CD4-positive, alpha-beta T cell treated with Interferon alpha-2 for 1 hour (primary cell): ENCODE measurements at regions not wholly inside any gene's neighbourhood (a gene's known extent, or its start where the extent isn't known, plus 50 kb on each side); places are given as distances from the start of the nearest gene placed in this dataset.

Source experiments
- DNase-seq, 2 donors: peaks; one replicate each; pipeline ENCODE4 v3.0.0-alpha.2; 2020 to 2022

DNA sequence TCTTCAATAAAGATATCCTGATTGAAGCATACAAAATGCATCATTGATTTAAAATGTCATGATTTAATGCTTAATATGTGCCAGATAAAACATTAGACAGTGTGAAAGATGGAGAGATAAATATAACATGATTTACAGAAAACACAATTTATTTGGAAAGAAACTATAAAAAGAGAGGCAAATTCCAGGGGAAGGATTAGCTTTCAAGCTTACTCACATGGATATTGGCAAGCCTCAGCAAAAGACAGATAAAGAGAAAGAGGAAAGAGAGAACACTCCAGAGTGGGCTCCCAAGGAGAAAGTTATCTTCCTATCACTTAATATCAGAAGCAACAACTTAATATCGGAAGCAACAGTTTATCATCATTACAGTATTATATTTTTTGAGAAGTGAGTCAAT is 1036.5 kb downstream of the SQOR start:
- no peak for DNase-seq

DNA sequence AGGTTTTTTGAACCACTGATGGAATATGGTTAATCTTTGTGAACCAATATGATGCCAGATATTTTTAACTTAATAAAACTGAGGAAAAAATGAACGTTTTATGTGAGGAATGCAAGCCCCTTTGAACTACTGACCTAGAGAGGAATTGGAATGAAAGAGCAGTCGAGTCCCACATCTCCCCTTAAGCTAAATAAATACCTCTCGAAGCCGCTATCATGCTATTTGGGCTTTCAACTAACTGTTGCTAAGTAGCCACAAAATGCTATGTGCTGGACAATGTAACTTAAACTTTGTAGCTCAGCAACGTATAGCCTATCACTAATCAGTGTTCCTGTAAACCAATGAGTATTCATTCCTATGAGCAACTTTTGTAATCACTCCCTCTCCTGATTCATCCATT is 1037.2 kb downstream of the SQOR start:
- no peak for DNase-seq

DNA sequence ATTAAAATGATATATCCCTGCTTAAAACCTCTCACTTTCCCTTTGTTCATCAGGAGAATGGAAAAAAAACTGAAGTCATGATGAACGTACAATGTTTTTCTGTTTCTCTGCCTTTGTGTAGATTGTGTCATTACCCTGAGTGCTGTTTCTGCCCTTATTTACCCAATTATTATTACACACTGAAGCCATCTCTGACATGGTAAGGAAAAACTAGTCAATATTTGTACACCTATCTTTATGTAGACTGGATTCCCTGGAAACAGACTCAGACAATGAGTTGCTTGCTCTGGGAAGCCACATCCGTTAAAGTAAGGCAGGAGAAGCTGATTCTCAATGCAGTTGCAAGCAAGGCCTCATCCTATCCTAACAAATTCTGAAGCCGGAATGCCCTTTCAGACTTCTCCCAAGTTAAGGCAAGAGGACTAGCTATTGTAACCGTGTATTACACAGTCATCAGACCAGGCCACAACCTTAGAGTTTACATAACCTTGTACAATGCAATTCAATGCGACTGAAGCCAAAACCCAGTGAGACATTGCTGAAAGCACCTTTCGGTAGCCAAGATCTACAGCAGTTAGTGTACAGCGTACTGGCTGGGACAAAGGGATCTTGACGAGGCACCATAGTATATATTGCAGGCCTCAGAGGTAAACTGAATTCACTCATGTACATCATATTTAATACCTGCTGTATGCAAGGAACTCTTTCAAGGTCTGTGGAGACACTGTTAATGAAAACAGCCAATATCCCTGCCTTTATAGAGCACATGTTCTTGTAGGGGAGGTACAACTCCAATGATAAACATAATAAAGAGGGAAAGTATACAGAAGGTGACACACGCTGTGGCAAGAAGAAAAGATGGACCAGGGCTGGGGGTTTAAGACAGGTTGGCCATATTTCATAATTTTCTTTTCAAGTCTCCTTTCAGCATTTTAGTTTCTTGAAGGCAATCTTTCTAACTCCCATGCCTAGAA is 1040.8 kb upstream of the SEMA6D start:
- DNase-seq: no peak

DNA sequence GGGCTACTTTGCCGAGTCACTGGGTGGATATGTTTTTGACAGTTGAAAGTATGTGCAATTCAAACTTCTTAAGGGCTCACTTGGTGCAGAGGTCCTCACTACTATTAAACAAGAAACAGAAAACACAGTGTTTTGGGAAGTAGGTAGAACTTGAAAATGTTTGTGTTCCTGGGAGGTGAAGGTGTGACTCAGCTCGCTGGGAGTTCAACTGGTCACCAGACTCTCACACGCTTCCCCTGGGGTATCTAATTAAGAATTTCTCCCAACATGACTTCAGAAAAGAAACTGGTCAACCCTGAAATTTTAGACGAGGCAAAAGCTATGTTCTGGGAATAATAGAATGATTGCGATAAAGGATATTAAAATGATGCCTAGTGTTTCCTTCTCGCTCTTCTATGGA is 1039.8 kb upstream of the SEMA6D start:
- no peak for DNase-seq

DNA sequence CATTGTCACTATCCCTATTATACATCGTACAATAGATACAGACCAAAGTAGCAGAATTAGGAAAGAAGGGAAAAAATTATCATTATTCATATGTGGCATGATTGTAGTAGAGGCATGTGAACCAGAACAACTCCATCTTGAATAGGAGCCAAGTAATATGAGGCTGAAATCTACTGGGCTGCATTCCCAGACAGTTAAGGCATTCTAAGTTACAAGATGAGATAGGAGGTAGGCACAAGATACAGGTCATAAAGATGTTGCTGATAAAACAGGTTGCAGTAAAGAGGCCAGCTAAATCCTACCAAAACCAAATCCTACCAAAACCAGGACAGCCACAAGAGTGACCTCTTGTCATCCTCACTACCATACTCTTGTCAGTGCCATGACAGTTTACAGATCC is 1035.4 kb upstream of the SEMA6D start:
- no peak for DNase-seq

DNA sequence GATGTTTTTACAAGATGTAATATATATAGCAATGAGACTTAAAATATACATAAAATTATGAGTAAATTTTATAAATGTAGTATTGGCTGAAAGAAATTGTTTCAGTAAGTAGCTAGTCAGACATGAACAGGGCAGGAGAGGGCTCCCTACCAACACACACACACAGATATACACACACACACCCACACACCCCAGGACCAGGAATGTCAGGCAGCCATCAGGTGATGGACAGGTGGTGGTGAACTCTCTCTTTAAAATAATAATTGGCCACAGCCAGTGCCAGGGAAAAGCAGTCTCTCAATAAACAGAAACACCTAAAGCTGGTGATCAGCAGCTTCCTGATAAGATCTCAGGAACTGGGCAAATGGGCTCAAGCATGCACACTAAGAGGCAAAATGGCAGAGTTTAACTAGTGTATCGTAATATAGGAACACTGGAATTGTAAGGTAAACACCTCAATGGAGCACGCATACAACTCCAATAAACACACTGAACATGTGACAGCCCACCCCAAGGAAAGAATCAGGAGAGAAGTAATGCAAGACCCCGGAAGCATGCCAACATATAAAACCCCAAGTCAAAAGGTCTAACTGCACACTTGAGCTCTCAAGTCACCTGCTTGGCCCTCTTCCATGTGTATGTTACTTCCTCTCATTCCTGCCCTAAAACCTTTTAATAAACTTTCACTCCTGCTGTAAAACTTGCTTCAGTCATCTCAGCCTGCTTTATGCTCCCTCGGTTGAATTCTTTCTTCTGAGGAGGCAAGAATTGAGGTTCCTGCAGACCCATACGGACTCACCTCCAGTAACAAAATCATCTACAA is 1034.1 kb upstream of the SEMA6D start:
- no peak for DNase-seq

DNA sequence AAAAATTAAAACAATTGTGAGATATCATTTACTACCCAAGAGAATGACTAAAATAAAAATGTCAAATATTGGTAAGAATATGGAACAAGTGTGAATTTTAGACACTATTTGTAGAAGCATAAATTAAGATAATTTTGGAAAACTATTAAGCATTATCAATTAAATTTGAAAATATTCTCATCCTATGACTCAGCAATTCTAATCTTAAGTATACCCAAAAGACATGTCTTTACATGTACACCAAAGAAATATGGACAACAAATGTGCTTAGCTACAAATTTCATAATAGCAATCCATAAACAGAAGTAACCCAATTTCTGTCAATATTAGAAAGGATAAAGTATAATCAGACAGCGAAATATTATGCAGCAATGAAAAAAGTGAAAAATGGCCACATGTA is 1032.2 kb upstream of the SEMA6D start:
- no peak for DNase-seq

DNA sequence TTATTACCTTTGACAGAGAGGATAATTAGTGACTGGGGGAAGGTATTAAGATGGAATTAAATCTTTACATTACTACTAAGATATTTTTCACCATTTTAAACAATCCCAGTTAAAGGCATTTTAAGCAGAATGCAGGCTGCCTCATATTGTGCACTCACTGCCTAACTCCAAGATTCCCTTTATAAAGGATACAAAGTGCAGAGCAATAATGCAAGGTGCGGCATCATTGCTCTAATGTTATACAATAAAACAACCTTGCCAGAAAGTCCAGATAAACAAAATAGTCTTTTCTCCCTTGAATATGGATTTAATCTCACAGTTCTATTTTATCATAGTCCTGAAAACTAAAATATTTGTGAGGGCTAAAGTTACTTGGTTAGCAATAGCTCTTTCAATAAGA is 1031.6 kb upstream of the SEMA6D start:
- DNase-seq: no peak

DNA sequence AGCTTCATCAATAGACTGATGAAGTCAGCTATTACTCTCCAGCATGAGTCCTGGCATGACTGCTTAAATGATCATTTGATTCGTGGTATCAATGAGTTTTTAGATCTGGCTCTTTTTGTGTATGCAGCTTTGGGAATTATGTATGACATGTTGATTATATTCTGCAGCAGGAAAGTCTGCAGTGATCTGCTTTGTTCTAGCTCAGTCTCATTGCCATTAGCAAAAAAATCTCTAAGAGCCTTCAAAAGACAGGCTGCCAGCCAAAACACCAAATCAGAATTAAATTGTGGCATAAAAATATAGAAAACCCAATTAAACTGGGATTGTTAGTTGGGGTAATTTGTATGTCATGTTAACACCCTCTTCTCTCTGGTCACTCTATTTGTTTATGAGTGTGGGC is 1021.0 kb upstream of the SEMA6D start:
- no peak for DNase-seq

DNA sequence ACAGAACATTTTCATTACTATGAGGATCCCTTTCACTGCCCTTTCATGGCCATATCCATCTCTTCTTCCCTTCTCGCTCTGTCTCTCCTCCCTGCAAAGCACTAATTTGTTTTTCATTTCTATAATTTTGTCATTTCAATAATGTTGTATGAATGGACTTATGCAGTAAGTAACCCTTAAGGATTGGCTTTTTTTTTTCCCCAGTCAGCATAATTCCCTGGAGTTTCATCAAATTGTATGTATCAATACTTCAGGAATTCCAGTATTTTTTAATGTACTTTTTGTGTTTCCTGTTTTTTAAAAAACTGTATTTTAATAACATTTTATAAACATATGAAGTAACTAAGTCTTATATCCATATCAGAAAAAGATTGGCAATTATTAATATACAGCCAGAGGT is 1016.0 kb upstream of the SEMA6D start:
- DNase-seq: no peak

DNA sequence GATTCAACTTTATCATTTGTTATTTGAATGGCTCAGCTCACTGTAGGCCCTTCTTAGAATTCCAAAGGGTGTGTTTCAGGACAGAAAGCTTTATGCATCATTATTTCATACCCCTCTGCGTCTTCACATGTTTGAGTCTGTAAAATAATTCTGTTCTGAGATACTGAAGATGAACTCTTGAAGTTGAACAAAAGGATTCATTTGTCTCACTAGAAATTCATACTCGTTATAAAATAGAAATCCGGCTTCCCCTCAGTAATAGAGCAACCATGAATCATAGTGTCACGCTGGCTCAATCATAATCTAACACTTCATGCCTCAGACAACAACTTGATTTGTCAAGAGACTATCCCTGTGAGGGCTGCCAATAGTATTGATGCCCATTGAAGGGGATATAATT is 1015.4 kb upstream of the SEMA6D start:
- DNase-seq: no peak

DNA sequence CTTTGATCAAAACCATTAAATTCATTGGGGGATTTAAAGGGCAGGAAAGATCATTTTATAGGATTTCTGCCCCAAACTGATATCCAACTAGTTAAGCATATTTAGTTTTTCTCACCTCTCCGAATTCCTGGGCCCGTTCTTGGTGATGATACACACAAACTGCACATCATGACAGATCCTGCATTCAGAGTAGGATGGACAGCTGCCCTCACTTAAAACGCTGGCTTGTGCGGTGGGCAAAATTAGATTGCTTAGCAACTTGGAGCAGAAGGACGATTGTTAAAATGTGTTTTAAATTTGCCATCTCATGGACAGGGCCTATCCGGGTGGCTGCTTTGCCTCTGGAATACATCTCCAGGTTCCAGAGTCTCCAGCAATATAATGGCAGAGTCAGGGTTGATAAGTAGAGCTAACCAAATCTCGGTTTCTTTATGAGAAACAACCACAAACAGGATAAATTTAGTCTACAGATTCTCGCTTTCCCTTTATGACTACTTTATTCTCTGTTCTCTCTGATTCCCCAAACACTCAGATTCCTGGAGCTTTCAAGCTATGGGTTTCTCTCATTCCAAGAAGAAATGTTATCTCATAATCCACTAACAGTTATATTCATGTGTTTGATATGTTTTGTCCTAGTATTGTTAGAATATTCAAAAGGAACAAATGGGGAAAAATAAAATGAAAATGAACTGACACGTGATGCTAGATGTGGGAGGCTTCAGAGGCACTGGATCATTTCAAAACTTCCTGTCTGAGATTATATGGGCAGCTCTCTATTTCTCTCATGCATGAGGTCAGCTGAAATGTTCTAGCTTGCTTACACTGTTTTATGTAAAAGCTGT is 1014.1 kb upstream of the SEMA6D start:
- DNase-seq: no peak

DNA sequence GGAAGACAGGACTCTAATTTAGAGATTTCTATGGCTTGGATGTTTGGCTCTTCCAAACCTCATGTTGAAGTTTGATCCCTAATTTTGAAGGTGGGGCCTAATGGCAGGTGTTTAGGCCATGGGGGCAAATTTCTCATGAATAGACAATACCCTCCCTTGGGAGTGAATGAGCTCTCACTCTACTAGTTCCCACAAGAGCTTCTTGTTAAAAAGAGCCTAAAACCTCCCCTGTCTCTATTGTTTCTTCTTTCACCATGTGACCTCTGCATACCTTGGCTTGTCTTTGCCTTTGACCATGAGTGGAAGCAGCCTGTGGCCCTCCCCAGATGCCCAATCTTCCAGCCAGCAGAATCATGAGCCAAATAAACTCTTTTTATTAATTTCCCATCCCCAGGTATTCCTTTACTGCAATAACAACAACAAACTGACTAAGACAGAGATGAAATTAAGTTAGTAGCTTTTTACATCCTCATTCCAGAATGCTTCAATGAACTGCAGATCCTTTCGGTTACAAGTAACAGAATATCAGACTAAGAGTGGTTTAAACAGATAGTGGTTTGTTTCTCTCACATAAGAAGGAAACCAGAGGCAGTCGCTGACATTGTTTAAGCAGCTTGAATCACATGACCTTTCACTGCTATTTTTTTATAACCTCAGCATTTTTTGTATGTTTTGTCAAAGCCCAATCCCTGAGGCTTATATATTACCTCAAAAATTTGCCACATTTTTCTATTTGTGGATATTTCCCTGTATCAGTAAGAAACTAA is 1013.3 kb upstream of the SEMA6D start:
- DNase-seq: no peak

DNA sequence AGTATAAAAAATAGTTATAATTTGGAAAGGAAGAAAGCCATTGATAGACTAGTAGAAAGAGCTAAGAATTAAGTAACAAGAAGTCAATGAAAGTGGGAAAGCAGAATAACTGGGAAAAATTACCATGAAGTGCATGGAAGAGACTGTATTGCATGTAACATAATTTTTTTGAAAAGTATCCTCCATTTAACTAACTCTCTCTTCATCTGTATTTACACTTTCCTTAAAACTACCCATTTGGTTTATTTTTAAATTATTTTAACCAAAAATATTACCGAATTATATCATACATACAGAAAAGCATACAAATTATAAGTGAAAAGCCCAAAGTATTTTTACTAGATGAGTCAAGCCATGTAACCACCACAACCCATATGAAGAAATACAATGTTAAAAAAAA is 1009.9 kb upstream of the SEMA6D start:
- no peak for DNase-seq

DNA sequence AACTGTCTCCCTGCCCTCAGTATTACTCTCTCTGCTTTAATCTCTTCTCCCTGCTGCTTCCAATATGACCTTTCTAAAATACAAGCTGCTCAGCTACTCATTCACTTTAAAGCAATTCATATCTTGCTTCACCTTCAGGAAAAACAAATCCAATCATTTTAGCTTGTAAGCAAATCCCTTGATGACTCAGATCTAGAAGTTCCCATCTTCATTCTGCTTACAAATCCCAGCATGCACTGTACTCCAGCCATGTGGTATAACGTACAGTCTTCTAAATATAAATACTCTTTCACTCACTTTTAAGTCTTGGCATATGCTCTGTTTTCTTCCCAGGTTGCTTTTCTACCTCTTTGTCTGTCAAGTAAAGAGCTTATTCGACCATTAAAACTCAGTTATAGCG is 1009.1 kb upstream of the SEMA6D start:
- no peak for DNase-seq

DNA sequence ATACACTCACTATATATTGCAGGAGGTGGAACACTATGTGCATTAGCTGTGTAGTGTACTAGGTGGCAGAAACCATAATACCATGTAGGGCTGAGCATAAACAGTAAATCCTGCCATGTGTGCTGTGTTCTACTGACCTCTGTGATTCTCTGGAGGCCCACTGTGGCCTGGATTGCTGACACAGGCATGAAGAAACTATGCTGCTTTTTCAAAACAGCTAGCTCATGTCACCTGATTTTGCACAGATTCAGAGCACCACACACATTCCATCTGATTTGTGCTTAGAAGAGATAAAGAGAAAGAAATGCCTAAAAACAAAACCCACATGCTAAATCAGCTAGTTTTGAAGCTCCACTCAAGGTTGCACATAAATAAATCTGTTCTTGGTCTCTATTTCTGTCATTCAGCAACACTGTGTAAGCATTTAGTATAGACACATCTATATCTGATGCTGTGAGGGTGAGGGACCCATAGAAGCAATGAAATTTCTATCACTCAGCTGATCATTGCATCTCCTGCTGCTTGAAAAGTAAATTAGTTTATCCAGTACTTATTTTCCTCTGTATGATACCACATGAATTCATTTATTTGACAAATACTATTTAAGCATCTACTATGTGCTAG is 1007.7 kb upstream of the SEMA6D start:
- no peak for DNase-seq

DNA sequence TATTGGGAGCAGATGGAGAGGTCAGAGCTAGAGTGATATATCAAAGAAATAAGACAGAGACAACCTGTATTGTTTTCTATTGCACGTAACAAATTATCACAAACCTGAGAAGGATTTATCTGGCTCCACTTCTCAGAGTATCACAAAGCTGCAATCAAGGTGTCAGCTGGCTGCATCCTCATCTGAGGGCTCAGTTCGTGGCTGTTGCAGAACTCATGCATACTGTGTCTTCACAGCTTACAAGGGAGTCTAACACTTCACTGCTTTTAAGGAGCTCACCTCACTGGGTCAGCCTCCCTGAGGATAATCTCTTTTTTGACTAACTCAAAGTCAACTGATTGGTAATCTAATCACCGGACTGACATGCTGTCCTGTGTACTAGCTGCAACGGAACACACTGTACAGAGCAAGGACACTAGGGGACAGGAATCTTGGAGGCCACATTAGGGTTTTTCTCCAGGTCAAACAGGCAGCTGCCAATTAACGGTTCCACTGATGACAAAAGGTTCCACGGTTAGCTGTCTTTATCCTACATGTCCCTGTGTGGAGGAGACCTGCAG is 1006.8 kb upstream of the SEMA6D start:
- DNase-seq: no peak

DNA sequence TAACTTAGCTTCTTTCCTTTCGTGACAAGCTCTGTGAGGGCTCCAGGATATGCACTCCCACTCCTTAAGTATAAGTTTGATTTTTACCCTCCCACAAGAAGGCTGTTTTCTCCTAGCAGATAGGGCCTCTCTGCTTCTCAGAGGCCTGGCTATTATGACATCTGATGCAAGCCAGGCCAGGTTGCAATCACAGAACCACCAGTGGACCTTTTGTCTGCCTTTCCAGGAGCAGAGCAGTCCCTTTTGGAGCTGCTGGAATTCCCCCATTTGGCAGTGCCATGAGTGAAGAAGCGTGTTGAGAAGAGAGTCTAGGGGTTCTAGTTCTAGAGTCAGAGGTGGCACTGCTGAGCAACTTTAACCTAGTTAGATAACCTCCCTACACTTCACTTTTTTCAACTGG is 1004.3 kb upstream of the SEMA6D start:
- DNase-seq: no peak

DNA sequence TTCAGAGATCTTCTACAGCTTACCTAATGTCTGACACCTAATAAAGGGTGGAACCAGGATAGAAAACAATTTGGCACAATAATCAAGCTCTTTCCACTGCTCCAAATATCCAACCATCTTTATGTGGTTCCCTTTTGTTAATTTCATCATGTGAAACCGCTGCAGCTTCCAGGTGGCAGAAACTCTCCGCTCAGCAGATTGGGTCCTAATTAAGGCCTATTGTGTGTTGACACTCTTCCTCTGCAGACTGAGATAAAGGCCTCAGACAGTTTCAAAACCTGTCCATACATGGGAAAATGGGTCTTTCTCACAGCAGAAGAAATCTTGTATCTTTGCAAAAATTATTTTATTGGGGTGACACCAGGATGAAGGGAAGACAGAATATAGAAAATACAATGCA is 1002.4 kb upstream of the SEMA6D start:
- DNase-seq: no peak

DNA sequence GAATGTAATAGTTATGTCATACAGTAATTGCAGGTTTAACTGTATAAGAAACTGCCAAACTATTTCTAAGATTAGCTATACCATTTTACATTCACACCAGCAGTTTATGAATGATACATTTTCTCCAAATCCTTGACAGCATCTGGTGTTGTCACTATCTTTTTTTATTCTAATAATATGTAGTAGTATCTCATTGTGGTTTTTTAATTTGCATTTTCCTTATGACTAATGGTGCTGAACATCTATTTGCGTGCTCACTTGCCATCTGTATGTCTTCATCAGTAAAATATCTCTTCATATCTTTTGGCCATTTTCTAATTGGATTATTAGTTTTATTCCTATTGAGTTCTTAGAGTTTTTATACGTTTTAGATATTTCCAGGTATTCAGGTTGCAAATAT is 994.0 kb upstream of the SEMA6D start:
- DNase-seq: no peak

DNA sequence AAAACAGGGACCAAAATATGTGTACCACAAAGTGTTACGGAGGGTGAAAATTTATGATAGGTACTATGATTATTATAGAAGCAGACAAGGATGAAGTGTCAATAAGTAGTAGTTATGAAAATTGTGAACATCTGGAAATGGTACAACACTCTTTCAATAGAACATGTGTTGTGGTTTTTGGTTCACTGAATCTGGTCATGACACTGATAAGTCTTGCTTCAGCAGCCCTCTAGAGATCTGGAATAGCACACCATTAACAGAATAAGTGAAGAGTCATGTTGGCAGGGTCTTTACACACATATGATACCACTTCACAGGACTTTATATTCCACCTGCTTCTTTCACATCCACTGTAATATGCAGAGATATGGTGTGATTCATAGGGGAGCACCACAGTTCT is 985.2 kb upstream of the SEMA6D start:
- no peak for DNase-seq

DNA sequence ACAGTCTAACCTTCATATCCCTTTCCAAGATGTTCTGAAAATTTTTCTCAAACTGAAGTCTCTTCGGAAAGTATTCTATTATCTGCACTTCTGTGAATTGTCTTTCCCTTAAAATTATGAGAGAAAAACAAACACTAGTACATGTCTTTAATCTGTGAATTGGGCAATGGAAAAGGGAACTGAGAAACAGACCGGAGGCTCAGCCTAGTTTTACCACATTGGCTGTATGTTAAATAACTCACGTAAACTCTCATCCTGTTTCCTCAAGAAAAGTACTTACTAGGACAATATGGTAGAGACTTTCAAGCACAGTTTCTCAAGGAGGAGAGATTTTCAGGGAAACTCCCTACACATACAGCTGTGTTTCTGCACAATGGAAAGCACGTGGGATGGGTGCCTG is 982.2 kb upstream of the SEMA6D start:
- no peak for DNase-seq
